Activated T-helper 1 cell treated with Interleukin-2 at 50 U/mL for 16 hours (primary cell): ENCODE measurements at regions not wholly inside any gene's neighbourhood (a gene's known extent, or its start where the extent isn't known, plus 50 kb on each side); places are given as distances from the start of the nearest gene placed in this dataset.
"Not testable (repeated sequence)": the region's sequence is repeated elsewhere in the genome, so short reads cannot be mapped to it uniquely, and the experiment has no call there.

ENCODE experiments used
- DNase-seq: peaks from one replicate; pipeline ENCODE4 v3.0.0-alpha.2; 2020; ENCODE audit warnings: low read depth

DNA sequence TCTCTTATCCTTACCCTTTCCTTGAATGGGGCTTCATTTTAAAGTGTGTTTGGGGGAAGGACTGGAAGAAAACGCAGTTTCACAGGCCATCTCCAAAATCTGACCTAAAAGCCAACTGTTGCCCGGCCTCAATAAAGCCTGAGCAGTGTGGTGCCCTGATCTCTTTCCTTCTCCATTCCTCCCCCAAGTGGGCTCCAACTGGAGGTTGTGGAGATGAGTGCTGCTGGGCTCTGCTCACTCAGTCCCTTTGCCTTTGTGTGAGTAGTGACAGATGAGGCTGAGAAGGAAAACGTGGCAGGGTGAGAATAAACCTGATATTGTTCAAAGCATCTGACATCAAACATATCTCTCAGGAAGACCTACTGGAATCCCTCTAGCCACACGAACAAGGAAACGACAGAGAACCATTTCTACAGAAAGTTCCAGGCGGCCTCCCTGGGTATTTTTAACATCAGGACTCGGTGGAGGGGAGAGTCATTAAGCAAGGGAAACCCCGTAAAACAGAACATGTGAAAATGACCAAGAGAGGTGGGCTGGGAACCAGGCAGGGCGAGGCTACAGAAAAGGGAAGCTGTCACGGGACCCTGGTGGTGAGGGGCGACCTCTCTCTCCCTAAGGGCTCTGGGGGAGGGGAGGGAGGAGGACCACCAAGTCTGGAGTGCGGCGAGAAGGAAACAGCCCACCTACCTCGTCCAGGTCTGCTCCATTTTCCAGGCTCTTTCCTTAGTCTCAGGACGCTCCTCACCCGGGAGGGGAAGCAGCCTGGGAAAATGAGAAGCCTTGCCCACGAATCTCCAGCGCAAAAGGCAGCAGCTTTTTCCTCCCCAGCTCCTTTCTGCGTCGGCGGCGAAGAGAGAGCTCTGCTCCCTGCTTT is 59.1 kb upstream of the NBPF26 start:
- DNase-seq, result not testable (repeated sequence)

DNA sequence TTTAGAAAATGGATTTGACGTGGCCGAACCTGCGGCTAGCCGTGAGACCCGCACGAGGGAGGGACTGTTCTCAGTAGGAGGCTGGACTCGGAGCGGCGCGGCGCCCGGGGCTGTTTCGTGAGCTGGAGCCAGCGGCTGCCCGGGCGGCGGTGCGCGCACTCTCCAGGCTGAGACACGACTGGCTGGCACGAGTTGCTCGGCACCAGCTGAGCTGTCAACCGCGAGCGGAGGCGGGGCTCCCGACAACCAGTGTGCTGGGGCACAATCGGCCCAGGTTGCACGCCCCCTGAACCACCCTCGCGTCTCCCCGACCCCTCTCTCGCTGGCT is 58.5 kb upstream of the NBPF26 start:
- DNase-seq, result not testable (repeated sequence)

- DNase-seq, result not testable (repeated sequence)
These were observed 55.6 kb upstream of the NBPF26 start for GRCh38 chr1:120668187-120668586.
